Panc1 (cell line): ENCODE measurements at regions not wholly inside any gene's neighbourhood (a gene's known extent, or its start where the extent isn't known, plus 50 kb on each side); places are given as distances from the start of the nearest gene placed in this dataset.

Experiments
- ATAC-seq: fragments of 200-7000 bp; cut with Tn5 transposase; 2 replicates; pipeline ENCODE4 v1.9.1; 2020; ENCODE audit warnings: mild to moderate bottlenecking, moderate library complexity
- BruUV-seq: library from RNA; stranded (reverse); fragments of 400-500 nt; replicated peaks from 2 replicates; lab custom pipeline; 2021; lab: Mats Ljungman, UMichigan
- CTCF ChIA-PET: fragments of 300-600 bp; sonication (Branson Sonifier 250); formaldehyde crosslinking; loops from one replicate; lab custom pipeline; 2022; ENCODE audit warnings: antibody characterized with exemption; lab: Charles Lee
- POLR2A ChIA-PET: fragments of 300-600 bp; sonication (Branson Sonifier 250); formaldehyde crosslinking; loops from one replicate; lab custom pipeline; 2022; ENCODE audit warnings: antibody characterized with exemption; lab: Charles Lee
- DNase-seq: peaks from one replicate; pipeline ENCODE4 v3.0.0-alpha.2; 2010; ENCODE audit warnings: low read depth, low spot score
- H3K27ac ChIP-seq: 2 replicates; pipeline ENCODE4 v1.5.1; 2011; ENCODE audit warnings: mild to moderate bottlenecking, low read length, inconsistent platforms
- H3K27me3 ChIP-seq: fragments of 200-500 bp; sonication (Bioruptor generic); 2 replicates; pipeline ENCODE4 v1.6.0; 2014; ENCODE audit warnings: low read length, inconsistent platforms; ENCODE audit not compliant: control insufficient read depth, insufficient read depth
- H3K36me3 ChIP-seq: fragments of 200-500 bp; sonication (Bioruptor generic); 2 replicates; pipeline ENCODE4 v1.5.1; 2014; ENCODE audit warnings: inconsistent platforms, mild to moderate bottlenecking, low read length, moderate library complexity; ENCODE audit not compliant: control insufficient read depth, insufficient read depth
- H3K4me1 ChIP-seq: 2 replicates; pipeline ENCODE4 v1.5.1; 2011; ENCODE audit warnings: inconsistent platforms, mild to moderate bottlenecking, low read length, moderate library complexity; ENCODE audit not compliant: control insufficient read depth, insufficient read depth
- H3K4me3 ChIP-seq, 2 experiments: 2 replicates each; pipeline ENCODE4 v1.5.1; 2011 to 2012; ENCODE audit warnings: low read depth in 2 of 2, low read length in 2 of 2, mild to moderate bottlenecking in 2 of 2, inconsistent platforms in 1 of 2, moderate library complexity in 1 of 2
- H3K9me3 ChIP-seq: fragments of 200-500 bp; sonication (Bioruptor generic); 2 replicates; pipeline ENCODE4 v1.5.1; 2014; ENCODE audit warnings: low read depth, mild to moderate bottlenecking, inconsistent platforms, low read length, moderate library complexity; ENCODE audit not compliant: control insufficient read depth, insufficient read depth
- POLR2AphosphoS5 ChIP-seq: IDR thresholded peaks from 2 replicates; pipeline ENCODE4 v1.6.1; 2012; ENCODE audit warnings: mild to moderate bottlenecking, low read depth, low read length, moderate library complexity
- REST ChIP-seq, 2 experiments: IDR thresholded peaks; 2 replicates each; pipeline ENCODE4 v1.6.1; 2011 to 2012; ENCODE audit warnings: low read depth in 2 of 2, control low read depth in 1 of 2, low read length in 1 of 2, mild to moderate bottlenecking in 1 of 2, moderate library complexity in 1 of 2; ENCODE audit not compliant: insufficient read depth in 1 of 2
- SIN3A ChIP-seq: IDR thresholded peaks from 2 replicates; pipeline ENCODE4 v1.6.1; 2012; ENCODE audit warnings: low read depth, mild to moderate bottlenecking, low read length, moderate library complexity, borderline replicate concordance; ENCODE audit not compliant: insufficient read depth
- TCF7L2 ChIP-seq: IDR thresholded peaks from 2 replicates; pipeline ENCODE4 v1.6.1; 2011; ENCODE audit warnings: mild to moderate bottlenecking, low read depth, low read length, inconsistent platforms
- in situ Hi-C: cut with HindIII; loops from 2 replicates; pipeline ENCODE4 v1.10.0; 2016; ENCODE audit warnings: low sequenced_read_pairs, low pct_unique_long_range_greater_than_20kb
- intact Hi-C: fragments of 100-400 bp; cut with micrococcal nuclease; formaldehyde crosslinking; loops from one replicate; pipeline ENCODE4 v1.10.0; 2022; ENCODE audit not compliant: unreplicated experiment
- TF ChIP-seq, protein P1 (sequence below): fragments of 450-650 bp; IDR thresholded peaks from 2 replicates; pipeline ENCODE4 v1.5.1; 2017; ENCODE audit warnings: mild to moderate bottlenecking

DNA sequence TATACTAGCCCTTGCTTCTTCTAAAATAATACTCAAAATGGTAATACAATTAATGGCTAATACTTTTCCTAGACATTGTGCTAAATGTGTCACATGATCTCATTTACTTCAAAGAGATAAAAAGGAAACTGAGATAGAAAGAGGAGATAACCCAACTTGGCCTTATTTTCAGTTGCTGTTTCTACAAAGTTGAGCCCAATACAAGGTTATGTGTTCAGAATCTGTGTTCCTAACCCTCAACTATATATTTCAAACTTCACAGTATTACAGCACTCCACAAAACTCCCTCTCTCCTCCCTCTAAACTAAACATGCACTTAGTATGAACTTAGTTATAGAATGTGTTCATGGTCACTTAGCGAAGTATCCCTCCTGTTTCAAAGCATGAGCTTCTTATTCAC lies 277.9 kb downstream of the CCER1 start:
- no TSS peak for BruUV-seq
- intact Hi-C loops, result no loop called here
- POLR2A ChIA-PET, result no interaction called here

GRCh38 chr12:90675106-90675505 lies 279.9 kb downstream of the CCER1 start:
- TF ChIP-seq REST (IDR thresholded peaks at IDR 0.05; ENCODE audit: insufficient read depth in 1 of 2, low read depth in 2 of 2, low read length in 1 of 2) (no peak), SIN3A (no peak), POLR2AphosphoS5 (no peak), TCF7L2 (no peak)
- TF ChIP-seq, protein P1, sequence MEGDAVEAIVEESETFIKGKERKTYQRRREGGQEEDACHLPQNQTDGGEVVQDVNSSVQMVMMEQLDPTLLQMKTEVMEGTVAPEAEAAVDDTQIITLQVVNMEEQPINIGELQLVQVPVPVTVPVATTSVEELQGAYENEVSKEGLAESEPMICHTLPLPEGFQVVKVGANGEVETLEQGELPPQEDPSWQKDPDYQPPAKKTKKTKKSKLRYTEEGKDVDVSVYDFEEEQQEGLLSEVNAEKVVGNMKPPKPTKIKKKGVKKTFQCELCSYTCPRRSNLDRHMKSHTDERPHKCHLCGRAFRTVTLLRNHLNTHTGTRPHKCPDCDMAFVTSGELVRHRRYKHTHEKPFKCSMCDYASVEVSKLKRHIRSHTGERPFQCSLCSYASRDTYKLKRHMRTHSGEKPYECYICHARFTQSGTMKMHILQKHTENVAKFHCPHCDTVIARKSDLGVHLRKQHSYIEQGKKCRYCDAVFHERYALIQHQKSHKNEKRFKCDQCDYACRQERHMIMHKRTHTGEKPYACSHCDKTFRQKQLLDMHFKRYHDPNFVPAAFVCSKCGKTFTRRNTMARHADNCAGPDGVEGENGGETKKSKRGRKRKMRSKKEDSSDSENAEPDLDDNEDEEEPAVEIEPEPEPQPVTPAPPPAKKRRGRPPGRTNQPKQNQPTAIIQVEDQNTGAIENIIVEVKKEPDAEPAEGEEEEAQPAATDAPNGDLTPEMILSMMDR, result no peak
- DNase-seq, result no peak
- no peaks in the 10 kb centered on the region for H3K36me3 ChIP-seq
- CTCF ChIA-PET, result no interaction called here
- no TSS peak for BruUV-seq
- H3K9me3 ChIP-seq, result no peaks in the 10 kb centered on the region
- in situ Hi-C loops, result no loop called here
- intact Hi-C loops, result no loop called here
- ATAC-seq, result no peak
- H3K27ac ChIP-seq, result no peak overlapping the region
- H3K27me3 ChIP-seq, result no peaks in the 10 kb centered on the region
- POLR2A ChIA-PET, result no interaction called here
- no peaks in the 10 kb centered on the region for H3K4me1 ChIP-seq
- H3K4me3 ChIP-seq, result no peak overlapping the region

More for the DNA sequence above, 277.9 kb downstream of the CCER1 start:
- Histone ChIP-seq H3K4me1 (no peaks in the 10 kb centered on the region), H3K36me3 (no peaks in the 10 kb centered on the region), H3K27me3 (no peaks in the 10 kb centered on the region), H3K4me3 (no peak overlapping the region), H3K27ac (no peak overlapping the region), H3K9me3 (no peaks in the 10 kb centered on the region)
- DNase-seq, result no peak
- ATAC-seq, result no peak
- in situ Hi-C loops, result no loop called here
- CTCF ChIA-PET, result no interaction called here
- no peak for TF ChIP-seq REST (IDR thresholded peaks at IDR 0.05; ENCODE audit: insufficient read depth in 1 of 2, low read depth in 2 of 2, low read length in 1 of 2)
- TF ChIP-seq, protein P1, result no peak
- no peak for TF ChIP-seq TCF7L2
- no peak for TF ChIP-seq SIN3A
- no peak for TF ChIP-seq POLR2AphosphoS5
